GM19328 (cell line): ENCODE measurements at regions not wholly inside any gene's neighbourhood (a gene's known extent, or its start where the extent isn't known, plus 50 kb on each side); places are given as distances from the start of the nearest gene placed in this dataset.
"Not testable (repeated sequence)": the region's sequence is repeated elsewhere in the genome, so short reads cannot be mapped to it uniquely, and the experiment has no call there.

ENCODE experiments used
- ATAC-seq: cut with Tn5 transposase; IDR thresholded peaks from one replicate; pipeline ENCODE4 v1.9.1; 2021; ENCODE audit warnings: mild to moderate bottlenecking, moderate library complexity; ENCODE audit not compliant: unreplicated experiment

GRCh38 chr2:39998617-39999016 is 219.6 kb upstream of the THUMPD2 start:
- ATAC-seq = no peak

GRCh38 chr2:39996653-39997080 is 217.6 kb upstream of the THUMPD2 start:
- no peak for ATAC-seq

DNA sequence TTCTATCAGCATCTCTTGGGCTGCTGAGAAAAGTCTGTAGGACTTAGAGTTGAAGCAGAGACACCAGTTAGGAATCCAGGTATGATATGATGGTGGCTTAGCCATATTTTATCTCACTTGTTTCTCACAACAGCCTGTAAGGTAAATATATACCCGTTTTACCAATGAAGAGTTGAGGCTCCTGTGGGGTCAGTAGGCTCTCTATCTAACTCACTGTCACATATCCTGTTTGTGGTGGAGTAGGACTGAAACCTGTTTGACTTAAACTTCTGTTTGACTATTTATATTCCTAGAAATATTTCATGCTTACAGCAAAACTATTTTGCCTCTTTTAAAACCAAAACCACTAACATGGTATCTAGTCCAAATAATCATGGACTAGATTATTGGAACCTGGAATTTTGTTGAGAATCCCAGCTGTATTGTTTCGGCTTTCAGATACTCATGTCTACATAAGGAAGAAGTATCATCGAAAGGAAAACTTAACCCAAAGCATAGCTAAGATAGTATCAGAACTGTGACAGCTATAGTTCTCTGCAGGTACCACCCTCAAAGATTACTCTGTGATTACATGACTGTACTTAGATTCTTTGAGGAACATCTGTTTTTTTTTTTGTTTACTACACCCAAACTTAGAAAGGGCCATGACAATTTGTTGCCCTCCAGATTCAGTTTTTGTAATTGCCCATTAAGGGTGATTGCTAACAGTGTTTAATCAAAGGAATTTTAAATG is 216.1 kb upstream of the THUMPD2 start:
- ATAC-seq = no peak

DNA sequence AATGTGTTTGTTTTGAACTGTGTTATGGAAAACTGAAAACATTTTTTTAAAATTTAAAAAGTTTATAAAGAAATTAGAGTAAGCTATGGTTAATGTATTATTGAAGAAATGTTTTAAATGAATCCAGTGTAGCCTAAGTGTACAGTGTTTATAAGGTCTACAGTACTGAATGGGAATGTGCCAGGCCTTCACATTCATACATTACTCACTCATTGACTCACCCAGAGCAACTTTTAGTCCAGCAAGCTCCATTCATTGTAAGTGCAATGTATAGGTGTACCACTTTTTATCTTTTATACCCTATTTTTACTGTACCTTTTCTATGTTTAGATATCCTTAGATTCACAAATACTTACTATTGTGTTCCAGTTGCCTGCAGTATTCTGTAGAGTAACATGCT is 215.1 kb upstream of the THUMPD2 start:
- ATAC-seq = no peak

DNA sequence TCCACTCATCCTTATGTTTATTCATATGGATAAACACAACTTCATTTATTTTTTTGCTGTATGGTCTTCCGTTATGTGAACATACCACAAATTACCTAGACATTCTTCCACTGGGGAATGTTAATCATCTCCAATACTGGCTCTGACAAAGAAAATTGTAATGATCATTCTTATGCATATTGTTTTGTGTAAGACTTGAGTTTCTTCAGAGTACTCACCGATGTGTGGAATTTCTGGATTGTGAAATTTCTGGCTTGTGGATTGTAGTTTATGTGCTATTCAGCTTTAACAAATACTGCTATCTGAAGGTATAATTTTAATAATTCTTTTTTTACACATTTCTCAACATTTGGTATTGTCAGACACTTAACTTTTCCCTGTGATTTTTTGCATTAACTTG is 212.2 kb upstream of the THUMPD2 start:
- ATAC-seq = no peak

DNA sequence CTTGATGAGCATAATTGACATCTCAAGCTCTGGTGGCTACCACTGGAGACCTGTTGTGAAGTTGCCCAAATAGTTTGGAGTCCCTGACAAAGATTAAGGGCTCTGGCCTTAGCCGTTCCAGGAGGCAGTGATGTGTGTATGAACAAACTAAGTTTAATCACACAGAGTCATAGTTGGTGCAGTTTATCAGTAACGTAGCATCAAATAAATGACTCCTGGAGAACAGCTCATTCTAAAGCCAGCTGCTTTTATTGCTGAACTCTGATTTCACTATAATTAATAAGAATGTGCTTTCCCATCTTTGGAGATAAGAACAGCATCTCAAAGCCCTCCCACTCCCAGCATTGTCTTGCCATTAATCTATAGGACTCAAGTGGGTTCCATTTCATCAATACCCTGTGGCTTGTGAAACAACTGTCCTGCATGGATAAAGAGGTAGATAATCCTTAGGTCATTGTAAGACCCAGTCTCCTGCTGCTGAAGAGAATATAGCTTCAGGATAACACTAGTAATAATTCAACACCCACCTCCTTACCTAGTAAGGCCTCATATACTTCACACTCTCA is 211.4 kb upstream of the THUMPD2 start:
- no peak for ATAC-seq

DNA sequence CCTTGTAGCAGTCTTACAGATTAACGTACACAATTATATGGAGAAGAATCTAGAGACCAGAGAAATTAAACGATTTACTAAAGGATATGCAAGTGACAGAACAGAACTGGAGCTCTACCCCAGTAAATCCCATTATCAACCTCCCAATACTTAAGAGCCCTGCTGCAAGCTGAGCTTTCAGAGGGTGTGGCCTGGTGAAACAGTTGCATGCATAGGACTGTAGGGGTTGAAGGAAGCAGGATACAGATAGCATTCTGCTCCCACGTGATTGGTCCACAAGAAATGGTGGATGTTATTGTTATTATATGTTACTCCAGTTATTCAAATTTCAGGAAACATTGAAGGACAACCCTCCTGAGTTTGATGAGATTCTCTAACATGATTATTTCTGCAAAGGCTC is 210.8 kb upstream of the THUMPD2 start:
- no peak for ATAC-seq

- no peak for ATAC-seq
Measured at GRCh38 chr2:39981883-39982311, 202.8 kb upstream of the THUMPD2 start.

GRCh38 chr2:39975476-39976020 is 196.5 kb upstream of the THUMPD2 start:
- no peak for ATAC-seq

GRCh38 chr2:39968037-39968436 is 189.0 kb upstream of the THUMPD2 start:
- no peak for ATAC-seq

- not testable (repeated sequence) for ATAC-seq
Measured at GRCh38 chr2:39960681-39961080, 181.6 kb upstream of the THUMPD2 start.

- no peak for ATAC-seq
Measured at GRCh38 chr2:39954346-39954745, 175.3 kb upstream of the THUMPD2 start.

- ATAC-seq = no peak
Measured at GRCh38 chr2:39949131-39949530, 170.1 kb upstream of the THUMPD2 start.

DNA sequence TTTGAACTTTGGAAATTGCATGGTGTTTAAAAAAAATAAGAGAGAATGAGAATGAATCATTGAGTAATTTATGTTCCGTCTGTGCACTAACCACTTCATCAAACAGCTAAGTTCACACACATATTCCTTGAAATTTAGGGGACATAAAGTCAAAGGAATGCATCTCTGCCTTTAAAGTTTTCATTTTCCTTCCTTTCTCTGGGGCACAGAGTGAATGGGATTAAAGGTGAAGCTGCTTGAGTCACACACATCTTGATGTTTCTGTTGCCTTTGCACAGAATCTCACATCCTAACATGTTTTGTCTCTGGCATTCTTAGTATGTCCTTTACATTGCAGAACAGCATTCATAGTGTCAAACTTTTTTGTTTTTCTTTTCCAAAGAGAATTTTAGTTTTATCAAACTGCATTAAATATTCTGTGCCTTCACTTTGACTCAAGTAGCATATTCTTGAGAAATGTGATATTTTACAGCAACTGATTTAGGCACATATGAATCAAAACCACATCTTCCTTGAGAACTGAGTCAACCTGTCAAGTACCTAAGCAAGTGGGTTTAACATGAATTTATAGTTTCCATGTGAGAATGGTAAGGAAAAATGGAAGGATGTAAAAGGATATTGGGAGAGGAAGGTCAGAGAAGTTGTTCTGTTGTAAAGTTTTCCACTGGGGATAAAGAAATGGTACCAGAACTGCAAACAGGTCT is 169.1 kb upstream of the THUMPD2 start:
- ATAC-seq = no peak

- no peak for ATAC-seq
Measured at GRCh38 chr2:39947294-39948015, 168.4 kb upstream of the THUMPD2 start.

DNA sequence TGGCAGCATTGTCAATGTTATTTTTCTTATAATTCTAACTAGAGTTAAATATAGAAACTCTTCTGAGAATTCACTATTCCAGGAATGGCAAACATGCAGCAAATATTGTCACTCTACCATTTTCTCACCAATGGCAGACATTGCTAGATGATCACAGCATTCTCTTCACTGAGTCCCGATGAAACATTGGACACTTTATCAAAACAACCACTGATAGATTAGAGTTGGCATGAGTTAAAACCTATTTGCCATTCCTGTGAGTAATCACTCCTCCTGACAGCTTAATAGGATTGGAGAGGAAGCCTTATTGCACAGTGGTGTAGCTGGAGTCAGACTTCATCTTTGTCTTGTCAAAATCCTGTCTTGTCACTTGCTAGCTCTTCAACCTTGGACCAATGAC is 163.9 kb upstream of the THUMPD2 start:
- no peak for ATAC-seq

- ATAC-seq = no peak
Measured at GRCh38 chr2:39938035-39938835, 159.2 kb upstream of the THUMPD2 start.

- ATAC-seq = no peak
Measured at GRCh38 chr2:39937621-39938020, 158.6 kb upstream of the THUMPD2 start.

DNA sequence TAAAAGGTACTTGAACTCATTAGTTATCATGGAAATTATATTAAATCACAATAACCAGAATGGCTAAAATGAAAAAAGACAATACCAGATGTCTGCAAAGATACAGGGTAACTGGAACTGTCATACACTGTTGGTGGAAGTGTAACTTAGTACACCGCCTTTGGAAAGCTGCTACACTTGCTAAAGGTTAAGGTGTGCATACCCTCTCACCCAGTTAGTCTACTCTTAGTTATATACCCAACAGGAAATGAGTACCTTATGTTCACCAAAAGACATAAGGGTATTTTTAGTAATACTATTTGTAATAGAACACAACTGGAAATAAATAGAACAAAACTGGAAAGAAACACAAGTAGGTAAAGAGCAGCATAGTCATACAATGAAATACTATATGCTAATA is 155.8 kb upstream of the THUMPD2 start:
- no peak for ATAC-seq

GRCh38 chr2:39933196-39933595 is 154.1 kb upstream of the THUMPD2 start:
- no peak for ATAC-seq
